Osteocyte (in vitro differentiated cells): ENCODE measurements at regions not wholly inside any gene's neighbourhood (a gene's known extent, or its start where the extent isn't known, plus 50 kb on each side); places are given as distances from the start of the nearest gene placed in this dataset.
A peak's percentile ranks its signal among the peaks of the same experiment; 100 is the strongest.

Experiments
- DNase-seq: peaks from one replicate; pipeline ENCODE4 v3.0.0; 2021; ENCODE audit warnings: mixed read lengths; ENCODE audit not compliant: unreplicated experiment; ENCODE audit errors: extremely low spot score
- H3K27ac Mint-ChIP-seq: one replicate; pipeline ENCODE4 v1.8.0; 2021; ENCODE audit warnings: mild to moderate bottlenecking, mixed read lengths; ENCODE audit not compliant: unreplicated experiment
- H3K27me3 Mint-ChIP-seq: one replicate; pipeline ENCODE4 v1.8.0; 2021; ENCODE audit warnings: mixed read lengths; ENCODE audit not compliant: unreplicated experiment
- H3K36me3 Mint-ChIP-seq: one replicate; pipeline ENCODE4 v1.8.0; 2021; ENCODE audit warnings: mixed read lengths; ENCODE audit not compliant: unreplicated experiment
- H3K4me1 Mint-ChIP-seq: one replicate; pipeline ENCODE4 v1.8.0; 2021; ENCODE audit warnings: mixed read lengths; ENCODE audit not compliant: unreplicated experiment
- H3K4me3 Mint-ChIP-seq: one replicate; pipeline ENCODE4 v1.8.0; 2021; ENCODE audit warnings: mild to moderate bottlenecking, moderate library complexity, mixed read lengths; ENCODE audit not compliant: unreplicated experiment
- H3K9me3 Mint-ChIP-seq: one replicate; pipeline ENCODE4 v1.8.0; 2021; ENCODE audit warnings: mixed read lengths; ENCODE audit not compliant: unreplicated experiment
- CTCF ChIP-seq: fragments of 200-600 bp; sonication (generic); IDR thresholded peaks from 2 replicates; pipeline ENCODE4 v1.5.0; 2021; ENCODE audit warnings: antibody characterized with exemption, mild to moderate bottlenecking, moderate library complexity

GRCh38 chr22:47291565-47292495, 529.4 kb downstream of the TBC1D22A start:
- no peak overlapping the region for H3K27ac Mint-ChIP-seq
- no peaks in the 10 kb centered on the region for H3K4me1 Mint-ChIP-seq
- H3K4me3 Mint-ChIP-seq, result no peak overlapping the region
- TF ChIP-seq CTCF, result no peak
- H3K9me3 Mint-ChIP-seq, result peaks cover 24% of the 10 kb centered on the region
- H3K36me3 Mint-ChIP-seq, result no peaks in the 10 kb centered on the region
- H3K27me3 Mint-ChIP-seq, result no peaks in the 10 kb centered on the region
- peak; percentile 71 for DNase-seq

GRCh38 chr22:47290706-47291430, 528.4 kb downstream of the TBC1D22A start:
- no peaks in the 10 kb centered on the region for H3K36me3 Mint-ChIP-seq
- no peak overlapping the region for H3K4me3 Mint-ChIP-seq
- DNase-seq, result peak; percentile 74
- no peak overlapping the region for H3K27ac Mint-ChIP-seq
- no peaks in the 10 kb centered on the region for H3K27me3 Mint-ChIP-seq
- no peaks in the 10 kb centered on the region for H3K4me1 Mint-ChIP-seq
- H3K9me3 Mint-ChIP-seq, result peaks cover 17% of the 10 kb centered on the region
- no peak for TF ChIP-seq CTCF

GRCh38 chr22:47289336-47289985, 527.0 kb downstream of the TBC1D22A start:
- no peak overlapping the region for H3K27ac Mint-ChIP-seq
- no peaks in the 10 kb centered on the region for H3K36me3 Mint-ChIP-seq
- H3K4me3 Mint-ChIP-seq, result no peak overlapping the region
- H3K4me1 Mint-ChIP-seq, result no peaks in the 10 kb centered on the region
- TF ChIP-seq CTCF, result no peak
- H3K27me3 Mint-ChIP-seq, result no peaks in the 10 kb centered on the region
- DNase-seq, result no peak
- peaks cover 17% of the 10 kb centered on the region for H3K9me3 Mint-ChIP-seq

- TF ChIP-seq CTCF, result no peak
- Mint-ChIP-seq H3K27me3 (no peaks in the 10 kb centered on the region), H3K4me1 (no peaks in the 10 kb centered on the region), H3K27ac (no peak overlapping the region), H3K36me3 (no peaks in the 10 kb centered on the region), H3K9me3 (peaks cover 14% of the 10 kb centered on the region), H3K4me3 (no peak overlapping the region)
- no peak for DNase-seq
Observed at GRCh38 chr22:47288680-47289079, 526.2 kb downstream of the TBC1D22A start.
